22Rv1 (cell line): ENCODE measurements at regions not wholly inside any gene's neighbourhood (a gene's known extent, or its start where the extent isn't known, plus 50 kb on each side); places are given as distances from the start of the nearest gene placed in this dataset.
"Not testable (repeated sequence)": the region's sequence is repeated elsewhere in the genome, so short reads cannot be mapped to it uniquely, and the experiment has no call there.

Source experiments
- H3K27ac ChIP-seq: fragments of 450-650 bp; 2 replicates; pipeline ENCODE4 v1.5.1; 2017
- ZFX ChIP-seq: fragments of 450-650 bp; IDR thresholded peaks from 2 replicates; pipeline ENCODE4 v1.6.1; 2017; ENCODE audit warnings: antibody characterized with exemption, borderline replicate concordance
- TF ChIP-seq, protein P1 (sequence below): fragments of 450-650 bp; IDR thresholded peaks from 2 replicates; pipeline ENCODE4 v1.5.1; 2017; ENCODE audit warnings: mild to moderate bottlenecking

DNA sequence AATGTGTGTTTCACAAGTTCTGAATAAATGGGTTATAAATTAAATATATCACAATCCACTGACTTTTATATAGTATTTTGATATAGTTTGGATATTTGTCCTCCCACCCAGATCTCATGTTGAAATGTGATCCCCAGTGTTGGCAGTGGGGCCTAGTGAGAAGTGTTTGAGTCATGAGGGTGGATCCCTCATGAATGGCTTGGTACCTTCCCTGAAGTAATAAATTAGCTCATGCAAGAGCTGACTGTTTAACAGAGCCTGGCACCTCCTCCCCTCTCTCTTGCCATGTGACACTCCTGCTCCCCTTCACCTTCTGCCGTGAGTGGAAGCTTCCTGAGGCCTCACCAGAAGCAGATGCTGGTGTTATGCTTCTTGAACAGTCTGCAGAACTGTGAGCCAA, 127.9 kb upstream of the PALM2AKAP2 start:
- TF ChIP-seq, protein P1, sequence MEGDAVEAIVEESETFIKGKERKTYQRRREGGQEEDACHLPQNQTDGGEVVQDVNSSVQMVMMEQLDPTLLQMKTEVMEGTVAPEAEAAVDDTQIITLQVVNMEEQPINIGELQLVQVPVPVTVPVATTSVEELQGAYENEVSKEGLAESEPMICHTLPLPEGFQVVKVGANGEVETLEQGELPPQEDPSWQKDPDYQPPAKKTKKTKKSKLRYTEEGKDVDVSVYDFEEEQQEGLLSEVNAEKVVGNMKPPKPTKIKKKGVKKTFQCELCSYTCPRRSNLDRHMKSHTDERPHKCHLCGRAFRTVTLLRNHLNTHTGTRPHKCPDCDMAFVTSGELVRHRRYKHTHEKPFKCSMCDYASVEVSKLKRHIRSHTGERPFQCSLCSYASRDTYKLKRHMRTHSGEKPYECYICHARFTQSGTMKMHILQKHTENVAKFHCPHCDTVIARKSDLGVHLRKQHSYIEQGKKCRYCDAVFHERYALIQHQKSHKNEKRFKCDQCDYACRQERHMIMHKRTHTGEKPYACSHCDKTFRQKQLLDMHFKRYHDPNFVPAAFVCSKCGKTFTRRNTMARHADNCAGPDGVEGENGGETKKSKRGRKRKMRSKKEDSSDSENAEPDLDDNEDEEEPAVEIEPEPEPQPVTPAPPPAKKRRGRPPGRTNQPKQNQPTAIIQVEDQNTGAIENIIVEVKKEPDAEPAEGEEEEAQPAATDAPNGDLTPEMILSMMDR = no peak
- TF ChIP-seq ZFX = no peak
- H3K27ac ChIP-seq = no peak overlapping the region

DNA sequence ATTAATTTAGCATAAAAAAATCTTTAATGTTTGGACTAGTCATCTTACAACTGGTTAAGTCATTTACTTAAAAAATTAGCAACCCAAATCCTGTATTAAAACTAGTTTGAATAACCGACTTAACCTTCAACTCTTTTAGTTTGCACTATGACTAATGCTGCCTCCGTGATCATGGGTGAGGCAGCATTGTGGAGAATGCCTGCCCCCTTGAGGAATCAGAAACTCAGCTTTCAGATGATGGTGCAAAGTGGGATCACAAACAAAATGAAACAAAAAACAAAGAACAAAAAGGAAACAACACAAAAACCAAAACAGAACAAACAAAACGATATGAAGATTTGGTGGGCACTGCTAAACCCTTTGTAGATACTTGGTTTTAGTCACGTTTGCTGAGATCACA, 127.0 kb upstream of the PALM2AKAP2 start:
- TF ChIP-seq, protein P1 = peak; percentile 21
- TF ChIP-seq ZFX = no peak
- H3K27ac ChIP-seq = no peak overlapping the region

- TF ChIP-seq, protein P1 = no peak
- TF ChIP-seq ZFX = no peak
- no peak overlapping the region for H3K27ac ChIP-seq
Measured at GRCh38 chr9:109653470-109653869, 126.5 kb upstream of the PALM2AKAP2 start.

GRCh38 chr9:109663978-109664377, 116.0 kb upstream of the PALM2AKAP2 start:
- not testable (repeated sequence) for H3K27ac ChIP-seq

GRCh38 chr9:109665736-109666135, 114.3 kb upstream of the PALM2AKAP2 start:
- not testable (repeated sequence) for H3K27ac ChIP-seq

- H3K27ac ChIP-seq = no peak overlapping the region
- TF ChIP-seq ZFX = no peak
- TF ChIP-seq, protein P1 = no peak
Measured at GRCh38 chr9:109681301-109681700, 98.7 kb upstream of the PALM2AKAP2 start.

DNA sequence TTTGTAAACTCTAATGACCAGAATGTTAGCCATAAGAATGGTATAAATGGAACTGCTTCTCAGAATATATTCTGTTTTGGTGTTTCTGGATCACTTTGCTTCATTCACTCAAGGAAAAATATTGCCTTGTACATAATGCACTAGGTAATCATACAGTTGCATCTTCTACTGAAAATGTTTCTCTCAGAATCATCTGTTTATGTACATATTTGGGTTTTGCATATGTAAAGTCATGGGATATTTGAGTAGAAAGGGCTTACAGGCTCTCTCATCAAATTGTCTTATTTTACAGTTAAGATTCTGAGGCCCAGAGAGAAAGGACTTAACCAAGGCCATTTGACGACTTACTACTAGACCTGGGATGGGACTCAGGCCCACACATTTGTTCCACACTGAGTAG, 97.8 kb upstream of the PALM2AKAP2 start:
- H3K27ac ChIP-seq = no peak overlapping the region
- TF ChIP-seq, protein P1 = no peak
- TF ChIP-seq ZFX = no peak

GRCh38 chr9:109683521-109683920, 96.5 kb upstream of the PALM2AKAP2 start:
- no peak for TF ChIP-seq ZFX
- no peak overlapping the region for H3K27ac ChIP-seq

GRCh38 chr9:109689701-109690100, 90.3 kb upstream of the PALM2AKAP2 start:
- TF ChIP-seq, protein P1 = no peak
- no peak for TF ChIP-seq ZFX
- H3K27ac ChIP-seq = no peak overlapping the region
